ENCODE measurements at regions not wholly inside any gene's neighbourhood (a gene's known extent, or its start where the extent isn't known, plus 50 kb on each side); places are given as distances from the start of the nearest gene placed in this dataset.

GRCh38 chr6:140050101-140050995 is 675.9 kb upstream of the CITED2 start:
- H3K4me3 ChIP-seq (ENCODE audit: low read length) = no peak overlapping the region
- TF ChIP-seq CTCF (IDR thresholded peaks at IDR 0.05; ENCODE audit: insufficient read depth, low read depth, low read length, missing control alignments) = no peak
- DNase-seq (ENCODE audit: low read depth) = peak; percentile 37

- no peak overlapping the region for H3K4me3 ChIP-seq (ENCODE audit: low read length)
- DNase-seq (ENCODE audit: low read depth) = no peak
- no peak for TF ChIP-seq CTCF (IDR thresholded peaks at IDR 0.05; ENCODE audit: insufficient read depth, low read depth, low read length, missing control alignments)
These were observed 674.8 kb upstream of the CITED2 start for GRCh38 chr6:140049251-140049650.

- no peak for TF ChIP-seq CTCF (IDR thresholded peaks at IDR 0.05; ENCODE audit: insufficient read depth, low read depth, low read length, missing control alignments)
- DNase-seq (ENCODE audit: low read depth) = no peak
- H3K4me3 ChIP-seq (ENCODE audit: low read length) = no peak overlapping the region
These were observed 673.8 kb upstream of the CITED2 start for GRCh38 chr6:140048202-140048790.

GRCh38 chr6:140047321-140047720 is 672.9 kb upstream of the CITED2 start:
- H3K4me3 ChIP-seq (ENCODE audit: low read length) = no peak overlapping the region
- no peak for TF ChIP-seq CTCF (IDR thresholded peaks at IDR 0.05; ENCODE audit: insufficient read depth, low read depth, low read length, missing control alignments)
- no peak for DNase-seq (ENCODE audit: low read depth)

- DNase-seq (ENCODE audit: low read depth) = no peak
- H3K4me3 ChIP-seq (ENCODE audit: low read length) = no peak overlapping the region
- TF ChIP-seq CTCF (IDR thresholded peaks at IDR 0.05; ENCODE audit: insufficient read depth, low read depth, low read length, missing control alignments) = no peak
These were observed 671.7 kb upstream of the CITED2 start for GRCh38 chr6:140046016-140046632.

- peak; percentile 23 for DNase-seq (ENCODE audit: low read depth)
- no peak for TF ChIP-seq CTCF (IDR thresholded peaks at IDR 0.05; ENCODE audit: insufficient read depth, low read depth, low read length, missing control alignments)
These were observed 670.7 kb upstream of the CITED2 start for GRCh38 chr6:140045116-140045515.

More at GRCh38 chr6:140045116-140045515, 670.7 kb upstream of the CITED2 start:
- H3K4me3 ChIP-seq (ENCODE audit: low read length) = no peak overlapping the region

All from epithelial cell of esophagus (primary cell).